WERI-Rb-1 (cell line): ENCODE measurements at regions not wholly inside any gene's neighbourhood (a gene's known extent, or its start where the extent isn't known, plus 50 kb on each side); places are given as distances from the start of the nearest gene placed in this dataset.

Experiments
- DNase-seq: peaks from one replicate; pipeline ENCODE4 v3.0.0-alpha.2; 2020
- H3K27ac ChIP-seq: fragments of 250-450 bp; sonication (Bioruptor Pico); 2 replicates; pipeline ENCODE4 v1.5.1; 2020; ENCODE audit warnings: mild to moderate bottlenecking, moderate library complexity
- H3K27me3 ChIP-seq: fragments of 250-450 bp; sonication (Bioruptor Pico); 2 replicates; pipeline ENCODE4 v1.5.1; 2021; ENCODE audit warnings: mild to moderate bottlenecking, low read depth, moderate library complexity; ENCODE audit not compliant: insufficient read depth, severe bottlenecking
- H3K36me3 ChIP-seq: fragments of 250-450 bp; sonication (Bioruptor Pico); 2 replicates; pipeline ENCODE4 v1.5.1; 2020; ENCODE audit warnings: mild to moderate bottlenecking, moderate library complexity
- H3K4me3 ChIP-seq: 2 replicates; pipeline ENCODE4 v1.5.1; 2011; ENCODE audit warnings: low read depth, mild to moderate bottlenecking, control low read depth, low read length
- H3K9me3 ChIP-seq: fragments of 250-450 bp; sonication (Bioruptor Pico); 2 replicates; pipeline ENCODE4 v1.5.1; 2021; ENCODE audit warnings: mild to moderate bottlenecking, moderate library complexity; ENCODE audit not compliant: severe bottlenecking
- TF ChIP-seq, protein P1 (sequence below): IDR thresholded peaks from 2 replicates; pipeline ENCODE4 v1.5.1; 2011; ENCODE audit warnings: low read depth, mild to moderate bottlenecking, control low read depth, inconsistent platforms, low read length

DNA sequence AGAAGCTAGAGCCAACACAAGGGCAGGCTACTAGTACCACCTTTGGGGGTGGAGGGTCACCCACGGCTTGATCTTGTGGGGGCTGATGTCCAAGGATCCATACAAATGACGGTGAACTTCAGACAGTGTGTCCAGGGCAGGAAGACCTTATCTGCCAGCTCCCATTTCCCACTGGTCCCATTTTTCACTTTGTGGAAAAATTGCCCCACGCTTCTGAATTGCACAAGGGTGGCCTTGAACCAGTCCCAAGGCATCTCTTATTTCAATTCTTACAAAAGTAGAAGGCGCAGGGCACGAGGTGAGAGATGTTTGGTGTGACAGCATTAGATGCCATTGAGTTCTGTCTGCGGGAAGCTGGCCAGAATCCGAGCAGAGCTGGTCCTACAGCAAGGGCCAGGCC, 252.7 kb upstream of the CELF2 start:
- TF ChIP-seq, protein P1, sequence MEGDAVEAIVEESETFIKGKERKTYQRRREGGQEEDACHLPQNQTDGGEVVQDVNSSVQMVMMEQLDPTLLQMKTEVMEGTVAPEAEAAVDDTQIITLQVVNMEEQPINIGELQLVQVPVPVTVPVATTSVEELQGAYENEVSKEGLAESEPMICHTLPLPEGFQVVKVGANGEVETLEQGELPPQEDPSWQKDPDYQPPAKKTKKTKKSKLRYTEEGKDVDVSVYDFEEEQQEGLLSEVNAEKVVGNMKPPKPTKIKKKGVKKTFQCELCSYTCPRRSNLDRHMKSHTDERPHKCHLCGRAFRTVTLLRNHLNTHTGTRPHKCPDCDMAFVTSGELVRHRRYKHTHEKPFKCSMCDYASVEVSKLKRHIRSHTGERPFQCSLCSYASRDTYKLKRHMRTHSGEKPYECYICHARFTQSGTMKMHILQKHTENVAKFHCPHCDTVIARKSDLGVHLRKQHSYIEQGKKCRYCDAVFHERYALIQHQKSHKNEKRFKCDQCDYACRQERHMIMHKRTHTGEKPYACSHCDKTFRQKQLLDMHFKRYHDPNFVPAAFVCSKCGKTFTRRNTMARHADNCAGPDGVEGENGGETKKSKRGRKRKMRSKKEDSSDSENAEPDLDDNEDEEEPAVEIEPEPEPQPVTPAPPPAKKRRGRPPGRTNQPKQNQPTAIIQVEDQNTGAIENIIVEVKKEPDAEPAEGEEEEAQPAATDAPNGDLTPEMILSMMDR = no peak
- no peak overlapping the region for H3K4me3 ChIP-seq
- H3K27me3 ChIP-seq = no peaks in the 10 kb centered on the region
- no peaks in the 10 kb centered on the region for H3K36me3 ChIP-seq
- H3K9me3 ChIP-seq = no peaks in the 10 kb centered on the region
- DNase-seq = no peak
- H3K27ac ChIP-seq = no peak overlapping the region

DNA sequence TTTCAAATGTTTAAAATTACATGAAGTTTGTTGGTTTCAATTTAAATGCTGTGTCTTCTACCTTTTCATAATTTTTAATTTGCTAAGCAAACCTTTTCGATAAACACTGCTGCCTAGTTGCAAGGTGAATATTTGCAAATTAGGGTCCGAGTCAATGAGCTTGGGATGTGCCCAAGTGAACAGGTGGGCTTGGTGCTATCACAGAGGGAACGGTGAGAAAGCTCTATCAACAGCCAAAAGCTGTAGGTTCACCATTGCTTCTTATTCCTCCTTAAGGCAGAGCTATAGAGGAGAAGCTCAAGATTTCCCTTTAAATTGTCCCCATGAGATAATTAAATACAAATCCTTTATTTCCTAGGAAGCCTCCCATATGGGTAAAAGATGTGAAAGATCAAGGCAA, 245.3 kb upstream of the CELF2 start:
- TF ChIP-seq, protein P1 = no peak
- H3K9me3 ChIP-seq = no peaks in the 10 kb centered on the region
- H3K36me3 ChIP-seq = no peaks in the 10 kb centered on the region
- no peak overlapping the region for H3K27ac ChIP-seq
- no peaks in the 10 kb centered on the region for H3K27me3 ChIP-seq
- no peak for DNase-seq
- H3K4me3 ChIP-seq = no peak overlapping the region

DNA sequence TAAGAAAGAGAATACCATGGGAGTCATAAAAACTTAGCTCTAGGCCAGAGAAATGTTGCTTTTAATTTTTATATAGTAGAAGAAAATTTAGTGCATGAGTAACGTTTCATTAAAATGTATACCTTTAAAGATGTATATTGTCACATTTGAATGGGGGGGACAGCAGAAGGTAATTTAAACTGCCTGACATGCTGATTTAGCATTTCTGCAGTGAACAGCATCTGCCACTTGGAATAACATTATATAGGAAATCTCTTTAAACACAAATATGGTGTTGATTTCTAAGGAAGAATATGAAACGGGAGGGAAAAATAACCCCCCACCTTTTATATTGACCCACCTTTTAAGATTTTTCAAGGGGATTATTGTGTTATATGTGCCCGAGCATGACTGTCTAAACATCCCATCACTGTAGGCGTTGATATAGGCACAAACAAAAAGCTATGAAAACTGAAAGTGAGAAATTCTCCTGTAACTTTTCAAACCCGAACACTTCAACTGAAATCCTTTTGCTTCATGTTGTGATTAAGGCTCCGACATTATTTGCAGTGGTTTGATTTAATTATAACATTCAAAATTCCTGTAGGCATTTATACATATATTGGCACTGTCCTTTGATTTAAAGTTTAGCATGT, 244.7 kb upstream of the CELF2 start:
- H3K27me3 ChIP-seq = no peaks in the 10 kb centered on the region

DNA sequence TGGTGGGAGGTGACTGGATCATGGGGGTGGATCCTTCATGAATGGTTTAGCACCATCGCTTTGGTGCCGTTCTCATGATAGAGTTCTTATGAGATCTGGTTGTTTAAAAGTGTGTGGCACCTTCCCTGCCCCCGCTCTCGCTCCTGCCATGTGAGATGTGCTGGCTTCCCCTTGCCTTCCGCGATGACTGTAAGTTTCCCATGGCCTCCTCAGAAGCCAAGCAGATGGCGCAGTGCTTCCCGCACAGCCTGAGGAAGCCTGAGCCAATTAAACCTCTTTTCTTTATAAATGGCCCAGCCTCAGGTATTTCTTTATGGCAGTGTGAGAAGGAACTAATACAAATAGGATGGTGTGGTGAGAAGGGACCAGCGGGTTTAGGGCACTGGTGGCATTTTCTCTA, 243.3 kb upstream of the CELF2 start:
- Histone ChIP-seq H3K27me3 (no peaks in the 10 kb centered on the region), H3K27ac (no peak overlapping the region), H3K9me3 (no peaks in the 10 kb centered on the region), H3K36me3 (no peaks in the 10 kb centered on the region), H3K4me3 (no peak overlapping the region)
- TF ChIP-seq, protein P1 = no peak
- DNase-seq = no peak

More for the DNA sequence above, 244.7 kb upstream of the CELF2 start:
- no peak for DNase-seq
- Histone ChIP-seq H3K36me3 (no peaks in the 10 kb centered on the region), H3K4me3 (no peak overlapping the region), H3K27ac (no peak overlapping the region), H3K9me3 (no peaks in the 10 kb centered on the region)
- TF ChIP-seq, protein P1 = no peak

DNA sequence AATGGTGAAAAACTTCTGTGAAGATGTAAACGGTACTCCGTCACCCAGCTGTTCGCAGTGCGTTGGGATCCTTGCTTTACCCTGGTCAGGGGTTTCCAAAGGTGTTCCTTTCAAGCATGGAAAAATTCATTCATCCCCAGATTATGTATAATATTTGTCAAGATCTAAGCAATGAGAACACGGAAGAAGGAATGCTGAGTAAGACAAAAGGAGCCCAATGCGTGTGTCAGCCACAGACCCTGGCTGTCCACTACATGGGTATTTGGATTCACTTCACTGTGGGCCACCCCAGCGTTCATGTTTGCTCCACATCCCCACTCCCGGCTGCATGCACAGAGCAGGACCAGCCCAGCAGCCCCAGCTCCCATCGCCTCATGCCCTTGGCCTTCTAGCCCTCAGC, 241.3 kb upstream of the CELF2 start:
- Histone ChIP-seq H3K27me3 (no peaks in the 10 kb centered on the region), H3K4me3 (no peak overlapping the region), H3K36me3 (no peaks in the 10 kb centered on the region), H3K27ac (no peak overlapping the region), H3K9me3 (no peaks in the 10 kb centered on the region)
- TF ChIP-seq, protein P1 = no peak
- DNase-seq = no peak

DNA sequence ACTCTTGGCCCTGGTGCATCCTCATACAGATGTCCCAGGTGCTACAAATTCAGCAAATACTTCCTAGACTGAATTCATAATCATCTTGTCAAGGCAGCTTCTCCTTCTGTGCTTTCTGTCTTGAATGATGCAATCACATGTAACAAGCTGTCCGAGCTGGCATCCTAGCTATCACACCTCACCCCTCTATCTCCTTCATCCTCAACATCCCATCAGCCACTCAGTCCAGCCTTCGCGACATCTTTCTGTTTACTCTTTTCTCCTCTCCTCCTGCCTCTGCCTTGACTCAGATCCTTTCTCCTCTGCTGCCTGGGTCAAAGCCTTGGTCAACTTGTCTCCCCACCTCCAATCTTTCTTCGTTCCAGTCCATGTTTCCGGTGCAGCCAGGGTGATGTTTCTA, 240.4 kb upstream of the CELF2 start:
- H3K9me3 ChIP-seq = no peaks in the 10 kb centered on the region
- no peak overlapping the region for H3K4me3 ChIP-seq
- TF ChIP-seq, protein P1 = no peak
- no peaks in the 10 kb centered on the region for H3K36me3 ChIP-seq
- no peak overlapping the region for H3K27ac ChIP-seq
- H3K27me3 ChIP-seq = no peaks in the 10 kb centered on the region
- no peak for DNase-seq
